GM23338 (cell line): ENCODE measurements at regions not wholly inside any gene's neighbourhood (a gene's known extent, or its start where the extent isn't known, plus 50 kb on each side); places are given as distances from the start of the nearest gene placed in this dataset.

Experiments
- ATAC-seq: fragments of 200-7000 bp; cut with Tn5 transposase; 3 replicates; pipeline ENCODE4 v1.9.1; 2020
- DNase-seq: peaks from one replicate; pipeline ENCODE4 v3.0.0-alpha.2; 2015; ENCODE audit warnings: low spot score
- H2AFZ ChIP-seq: fragments of 200-600 bp; sonication (generic); 2 replicates; pipeline ENCODE4 v1.8.0; 2016; ENCODE audit warnings: antibody characterized with exemption, mild to moderate bottlenecking, moderate library complexity
- H3F3A ChIP-seq: fragments of 200-600 bp; sonication (generic); replicated peaks from 2 replicates; pipeline ENCODE4 v1.8.0; 2017; ENCODE audit warnings: antibody characterized with exemption, mixed run types, low read depth
- H3K27ac ChIP-seq: fragments of 200-600 bp; sonication (generic); 2 replicates; pipeline ENCODE4 v1.6.1; 2016; ENCODE audit warnings: low read depth
- H3K27me3 ChIP-seq: fragments of 200-600 bp; sonication (generic); 2 replicates; pipeline ENCODE4 v1.8.0; 2016; ENCODE audit warnings: mild to moderate bottlenecking, mixed run types, moderate library complexity; ENCODE audit not compliant: insufficient read depth
- H3K36me3 ChIP-seq: fragments of 200-600 bp; sonication (generic); 2 replicates; pipeline ENCODE4 v1.8.0; 2016; ENCODE audit warnings: mild to moderate bottlenecking; ENCODE audit not compliant: insufficient read depth
- H3K4me1 ChIP-seq: fragments of 200-600 bp; sonication (generic); 2 replicates; pipeline ENCODE4 v1.8.0; 2016; ENCODE audit warnings: mild to moderate bottlenecking, moderate library complexity; ENCODE audit not compliant: insufficient read depth
- H3K4me2 ChIP-seq: fragments of 200-600 bp; sonication (generic); 2 replicates; pipeline ENCODE4 v1.7.1; 2017; ENCODE audit warnings: mixed run types
- H3K4me3 ChIP-seq: fragments of 200-600 bp; sonication (generic); 2 replicates; pipeline ENCODE4 v1.6.1; 2016; ENCODE audit warnings: mixed run types
- H3K79me2 ChIP-seq: fragments of 200-600 bp; sonication (generic); replicated peaks from 2 replicates; pipeline ENCODE4 v1.8.0; 2017; ENCODE audit warnings: mild to moderate bottlenecking; ENCODE audit not compliant: insufficient read depth
- H3K9me2 ChIP-seq: fragments of 200-600 bp; sonication (generic); 2 replicates; pipeline ENCODE4 v1.8.0; 2017; ENCODE audit not compliant: insufficient read depth
- H4K20me1 ChIP-seq: fragments of 200-600 bp; sonication (generic); replicated peaks from 2 replicates; pipeline ENCODE4 v1.8.0; 2017; ENCODE audit warnings: mild to moderate bottlenecking; ENCODE audit not compliant: insufficient read depth
- H3K27ac Mint-ChIP-seq: 2 replicates; pipeline ENCODE4 v1.8.0; 2020; ENCODE audit warnings: inconsistent platforms, mild to moderate bottlenecking, moderate library complexity, mixed read lengths
- H3K27me3 Mint-ChIP-seq: 3 replicates; pipeline ENCODE4 v1.8.0; 2022; ENCODE audit warnings: low read depth, mild to moderate bottlenecking, moderate library complexity, mixed read lengths, inconsistent platforms; ENCODE audit not compliant: insufficient read depth, poor library complexity
- H3K36me3 Mint-ChIP-seq: 3 replicates; pipeline ENCODE4 v1.8.0; 2021; ENCODE audit warnings: low read depth, mild to moderate bottlenecking, inconsistent platforms, moderate library complexity, mixed read lengths
- H3K4me1 Mint-ChIP-seq: 3 replicates; pipeline ENCODE4 v1.8.0; 2020; ENCODE audit warnings: mild to moderate bottlenecking, inconsistent platforms, mixed read lengths
- H3K4me3 Mint-ChIP-seq: 3 replicates; pipeline ENCODE4 v1.8.0; 2021; ENCODE audit warnings: moderate library complexity, mild to moderate bottlenecking, inconsistent platforms, mixed read lengths
- H3K9me3 Mint-ChIP-seq: 3 replicates; pipeline ENCODE4 v1.8.0; 2020; ENCODE audit warnings: moderate library complexity, mild to moderate bottlenecking, inconsistent platforms, mixed read lengths
- EZH2phosphoT487 ChIP-seq: fragments of 200-600 bp; sonication (generic); IDR thresholded peaks from one replicate; pipeline ENCODE4 v1.8.1; 2018; ENCODE audit warnings: antibody characterized with exemption; ENCODE audit not compliant: unreplicated experiment
- NANOG ChIP-seq: IDR thresholded peaks from 2 replicates; pipeline ENCODE4 v1.6.1; 2016; ENCODE audit warnings: antibody characterized with exemption, borderline replicate concordance
- POLR2AphosphoS5 ChIP-seq: IDR thresholded peaks from 2 replicates; pipeline ENCODE4 v1.6.1; 2016; ENCODE audit warnings: antibody characterized with exemption, low read depth
- ZNF114 ChIP-seq: fragments of 250-450 bp; sonication (Bioruptor Pico); IDR thresholded peaks from 2 replicates; pipeline ENCODE4 v1.5.0; 2020; ENCODE audit warnings: mild to moderate bottlenecking, moderate library complexity
- ZNF331 ChIP-seq: fragments of 250-450 bp; sonication (Bioruptor Pico); IDR thresholded peaks from 2 replicates; pipeline ENCODE4 v1.5.0; 2020; ENCODE audit warnings: low read depth, mild to moderate bottlenecking, moderate library complexity
- TF ChIP-seq, protein P1 (sequence below): IDR thresholded peaks from one replicate; pipeline ENCODE4 v1.6.1; 2018; ENCODE audit warnings: antibody characterized with exemption; ENCODE audit not compliant: unreplicated experiment
- TF ChIP-seq, protein P2 (sequence below), 2 experiments: fragments of 200-600 bp in 1 of 2; sonication (generic) in 1 of 2; conservative IDR thresholded peaks; 2 replicates each; pipeline versions ENCODE4 v1.5.1 to v1.6.1; 2016 to 2017; ENCODE audit warnings: antibody characterized with exemption in 2 of 2, low read depth in 2 of 2, mild to moderate bottlenecking in 2 of 2, moderate library complexity in 1 of 2
- TF ChIP-seq, protein P3 (sequence below): fragments of 250-450 bp; sonication (Bioruptor Pico); IDR thresholded peaks from 2 replicates; pipeline ENCODE4 v1.5.0; 2020; ENCODE audit warnings: mild to moderate bottlenecking, moderate library complexity

DNA sequence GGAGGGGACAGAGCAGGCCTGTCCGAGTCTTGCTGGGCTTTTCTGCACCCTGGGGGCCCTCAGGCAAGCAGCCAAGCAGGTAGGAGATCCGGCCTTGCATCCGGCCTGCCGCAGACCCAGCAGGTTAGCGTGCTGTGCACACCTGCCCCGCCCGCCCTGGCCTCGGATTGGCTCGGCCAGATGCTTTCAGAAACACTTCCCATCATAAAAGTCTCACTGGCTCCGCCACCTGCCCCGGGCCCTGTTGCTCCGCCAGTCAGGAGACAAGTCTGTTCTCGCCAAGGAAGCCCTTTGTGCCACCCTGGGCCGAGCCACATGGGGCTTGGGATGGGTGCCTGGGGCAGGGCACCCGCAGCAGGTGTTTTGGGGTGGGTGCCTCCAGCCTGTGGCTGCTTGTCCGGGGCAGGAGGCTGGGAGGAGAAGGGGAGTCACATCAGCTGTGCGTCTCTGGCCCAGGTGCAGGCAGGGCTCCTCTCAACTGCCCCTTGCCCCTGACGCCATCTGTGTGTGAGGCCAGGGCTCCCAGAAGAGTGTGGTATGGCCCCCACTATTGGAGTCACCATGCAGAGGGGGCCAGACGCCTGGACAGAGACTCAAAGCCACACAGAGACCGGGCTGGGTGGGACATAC lies 228.2 kb upstream of the GSE1 start:
- no peak overlapping the region for H3K4me3 ChIP-seq
- H3K4me2 ChIP-seq = no peak overlapping the region
- no peaks in the 10 kb centered on the region for H4K20me1 ChIP-seq
- no peaks in the 10 kb centered on the region for H3K27me3 ChIP-seq
- H3F3A ChIP-seq = peaks cover 6% of the 10 kb centered on the region; the same call in 1 of the 2 replicates
- no peaks in the 10 kb centered on the region for H3K36me3 ChIP-seq
- no peaks in the 10 kb centered on the region for H3K4me1 ChIP-seq
- Mint-ChIP-seq H3K27ac (no peak overlapping the region), H3K4me3 (no peak overlapping the region), H3K27me3 (peaks cover 2% of the 10 kb centered on the region), H3K4me1 (peaks cover 11% of the 10 kb centered on the region), H3K9me3 (no peaks in the 10 kb centered on the region), H3K36me3 (no peaks in the 10 kb centered on the region; the same call in 2 of the 3 replicates)
- DNase-seq (peak; percentile 36), ATAC-seq (peak; percentile 66)
- H3K9me2 ChIP-seq = no peaks in the 10 kb centered on the region
- TF ChIP-seq NANOG (no peak), POLR2AphosphoS5 (no peak), ZNF331 (no peak), EZH2phosphoT487 (no peak), ZNF114 (CRISPR knock-in tag) (no peak)
- TF ChIP-seq, protein P1, sequence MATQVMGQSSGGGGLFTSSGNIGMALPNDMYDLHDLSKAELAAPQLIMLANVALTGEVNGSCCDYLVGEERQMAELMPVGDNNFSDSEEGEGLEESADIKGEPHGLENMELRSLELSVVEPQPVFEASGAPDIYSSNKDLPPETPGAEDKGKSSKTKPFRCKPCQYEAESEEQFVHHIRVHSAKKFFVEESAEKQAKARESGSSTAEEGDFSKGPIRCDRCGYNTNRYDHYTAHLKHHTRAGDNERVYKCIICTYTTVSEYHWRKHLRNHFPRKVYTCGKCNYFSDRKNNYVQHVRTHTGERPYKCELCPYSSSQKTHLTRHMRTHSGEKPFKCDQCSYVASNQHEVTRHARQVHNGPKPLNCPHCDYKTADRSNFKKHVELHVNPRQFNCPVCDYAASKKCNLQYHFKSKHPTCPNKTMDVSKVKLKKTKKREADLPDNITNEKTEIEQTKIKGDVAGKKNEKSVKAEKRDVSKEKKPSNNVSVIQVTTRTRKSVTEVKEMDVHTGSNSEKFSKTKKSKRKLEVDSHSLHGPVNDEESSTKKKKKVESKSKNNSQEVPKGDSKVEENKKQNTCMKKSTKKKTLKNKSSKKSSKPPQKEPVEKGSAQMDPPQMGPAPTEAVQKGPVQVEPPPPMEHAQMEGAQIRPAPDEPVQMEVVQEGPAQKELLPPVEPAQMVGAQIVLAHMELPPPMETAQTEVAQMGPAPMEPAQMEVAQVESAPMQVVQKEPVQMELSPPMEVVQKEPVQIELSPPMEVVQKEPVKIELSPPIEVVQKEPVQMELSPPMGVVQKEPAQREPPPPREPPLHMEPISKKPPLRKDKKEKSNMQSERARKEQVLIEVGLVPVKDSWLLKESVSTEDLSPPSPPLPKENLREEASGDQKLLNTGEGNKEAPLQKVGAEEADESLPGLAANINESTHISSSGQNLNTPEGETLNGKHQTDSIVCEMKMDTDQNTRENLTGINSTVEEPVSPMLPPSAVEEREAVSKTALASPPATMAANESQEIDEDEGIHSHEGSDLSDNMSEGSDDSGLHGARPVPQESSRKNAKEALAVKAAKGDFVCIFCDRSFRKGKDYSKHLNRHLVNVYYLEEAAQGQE = no peak
- TF ChIP-seq, protein P2, sequence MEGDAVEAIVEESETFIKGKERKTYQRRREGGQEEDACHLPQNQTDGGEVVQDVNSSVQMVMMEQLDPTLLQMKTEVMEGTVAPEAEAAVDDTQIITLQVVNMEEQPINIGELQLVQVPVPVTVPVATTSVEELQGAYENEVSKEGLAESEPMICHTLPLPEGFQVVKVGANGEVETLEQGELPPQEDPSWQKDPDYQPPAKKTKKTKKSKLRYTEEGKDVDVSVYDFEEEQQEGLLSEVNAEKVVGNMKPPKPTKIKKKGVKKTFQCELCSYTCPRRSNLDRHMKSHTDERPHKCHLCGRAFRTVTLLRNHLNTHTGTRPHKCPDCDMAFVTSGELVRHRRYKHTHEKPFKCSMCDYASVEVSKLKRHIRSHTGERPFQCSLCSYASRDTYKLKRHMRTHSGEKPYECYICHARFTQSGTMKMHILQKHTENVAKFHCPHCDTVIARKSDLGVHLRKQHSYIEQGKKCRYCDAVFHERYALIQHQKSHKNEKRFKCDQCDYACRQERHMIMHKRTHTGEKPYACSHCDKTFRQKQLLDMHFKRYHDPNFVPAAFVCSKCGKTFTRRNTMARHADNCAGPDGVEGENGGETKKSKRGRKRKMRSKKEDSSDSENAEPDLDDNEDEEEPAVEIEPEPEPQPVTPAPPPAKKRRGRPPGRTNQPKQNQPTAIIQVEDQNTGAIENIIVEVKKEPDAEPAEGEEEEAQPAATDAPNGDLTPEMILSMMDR (conservative IDR thresholded peaks at IDR 0.05; ENCODE audit: low read depth in 2 of 2) = no peak
- TF ChIP-seq, protein P3, sequence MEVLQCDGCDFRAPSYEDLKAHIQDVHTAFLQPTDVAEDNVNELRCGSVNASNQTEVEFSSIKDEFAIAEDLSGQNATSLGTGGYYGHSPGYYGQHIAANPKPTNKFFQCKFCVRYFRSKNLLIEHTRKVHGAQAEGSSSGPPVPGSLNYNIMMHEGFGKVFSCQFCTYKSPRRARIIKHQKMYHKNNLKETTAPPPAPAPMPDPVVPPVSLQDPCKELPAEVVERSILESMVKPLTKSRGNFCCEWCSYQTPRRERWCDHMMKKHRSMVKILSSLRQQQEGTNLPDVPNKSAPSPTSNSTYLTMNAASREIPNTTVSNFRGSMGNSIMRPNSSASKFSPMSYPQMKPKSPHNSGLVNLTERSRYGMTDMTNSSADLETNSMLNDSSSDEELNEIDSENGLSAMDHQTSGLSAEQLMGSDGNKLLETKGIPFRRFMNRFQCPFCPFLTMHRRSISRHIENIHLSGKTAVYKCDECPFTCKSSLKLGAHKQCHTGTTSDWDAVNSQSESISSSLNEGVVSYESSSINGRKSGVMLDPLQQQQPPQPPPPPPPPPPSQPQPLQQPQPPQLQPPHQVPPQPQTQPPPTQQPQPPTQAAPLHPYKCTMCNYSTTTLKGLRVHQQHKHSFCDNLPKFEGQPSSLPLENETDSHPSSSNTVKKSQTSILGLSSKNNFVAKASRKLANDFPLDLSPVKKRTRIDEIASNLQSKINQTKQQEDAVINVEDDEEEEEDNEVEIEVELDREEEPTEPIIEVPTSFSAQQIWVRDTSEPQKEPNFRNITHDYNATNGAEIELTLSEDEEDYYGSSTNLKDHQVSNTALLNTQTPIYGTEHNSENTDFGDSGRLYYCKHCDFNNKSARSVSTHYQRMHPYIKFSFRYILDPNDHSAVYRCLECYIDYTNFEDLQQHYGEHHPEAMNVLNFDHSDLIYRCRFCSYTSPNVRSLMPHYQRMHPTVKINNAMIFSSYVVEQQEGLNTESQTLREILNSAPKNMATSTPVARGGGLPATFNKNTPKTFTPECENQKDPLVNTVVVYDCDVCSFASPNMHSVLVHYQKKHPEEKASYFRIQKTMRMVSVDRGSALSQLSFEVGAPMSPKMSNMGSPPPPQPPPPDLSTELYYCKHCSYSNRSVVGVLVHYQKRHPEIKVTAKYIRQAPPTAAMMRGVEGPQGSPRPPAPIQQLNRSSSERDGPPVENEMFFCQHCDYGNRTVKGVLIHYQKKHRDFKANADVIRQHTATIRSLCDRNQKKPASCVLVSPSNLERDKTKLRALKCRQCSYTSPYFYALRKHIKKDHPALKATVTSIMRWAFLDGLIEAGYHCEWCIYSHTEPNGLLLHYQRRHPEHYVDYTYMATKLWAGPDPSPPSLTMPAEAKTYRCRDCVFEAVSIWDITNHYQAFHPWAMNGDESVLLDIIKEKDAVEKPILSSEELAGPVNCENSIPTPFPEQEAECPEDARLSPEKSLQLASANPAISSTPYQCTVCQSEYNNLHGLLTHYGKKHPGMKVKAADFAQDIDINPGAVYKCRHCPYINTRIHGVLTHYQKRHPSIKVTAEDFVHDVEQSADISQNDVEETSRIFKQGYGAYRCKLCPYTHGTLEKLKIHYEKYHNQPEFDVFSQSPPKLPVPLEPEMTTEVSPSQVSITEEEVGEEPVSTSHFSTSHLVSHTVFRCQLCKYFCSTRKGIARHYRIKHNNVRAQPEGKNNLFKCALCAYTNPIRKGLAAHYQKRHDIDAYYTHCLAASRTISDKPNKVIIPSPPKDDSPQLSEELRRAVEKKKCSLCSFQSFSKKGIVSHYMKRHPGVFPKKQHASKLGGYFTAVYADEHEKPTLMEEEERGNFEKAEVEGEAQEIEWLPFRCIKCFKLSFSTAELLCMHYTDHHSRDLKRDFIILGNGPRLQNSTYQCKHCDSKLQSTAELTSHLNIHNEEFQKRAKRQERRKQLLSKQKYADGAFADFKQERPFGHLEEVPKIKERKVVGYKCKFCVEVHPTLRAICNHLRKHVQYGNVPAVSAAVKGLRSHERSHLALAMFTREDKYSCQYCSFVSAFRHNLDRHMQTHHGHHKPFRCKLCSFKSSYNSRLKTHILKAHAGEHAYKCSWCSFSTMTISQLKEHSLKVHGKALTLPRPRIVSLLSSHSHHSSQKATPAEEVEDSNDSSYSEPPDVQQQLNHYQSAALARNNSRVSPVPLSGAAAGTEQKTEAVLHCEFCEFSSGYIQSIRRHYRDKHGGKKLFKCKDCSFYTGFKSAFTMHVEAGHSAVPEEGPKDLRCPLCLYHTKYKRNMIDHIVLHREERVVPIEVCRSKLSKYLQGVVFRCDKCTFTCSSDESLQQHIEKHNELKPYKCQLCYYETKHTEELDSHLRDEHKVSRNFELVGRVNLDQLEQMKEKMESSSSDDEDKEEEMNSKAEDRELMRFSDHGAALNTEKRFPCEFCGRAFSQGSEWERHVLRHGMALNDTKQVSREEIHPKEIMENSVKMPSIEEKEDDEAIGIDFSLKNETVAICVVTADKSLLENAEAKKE (CRISPR knock-in tag) = no peak
- no peak overlapping the region for H2AFZ ChIP-seq
- no peak overlapping the region for H3K27ac ChIP-seq
- no peaks in the 10 kb centered on the region for H3K79me2 ChIP-seq
